DOHH2 (cell line): ENCODE measurements at regions not wholly inside any gene's neighbourhood (a gene's known extent, or its start where the extent isn't known, plus 50 kb on each side); places are given as distances from the start of the nearest gene placed in this dataset.

Experiments used
- EZH2phosphoT487 ChIP-seq: fragments of 200-600 bp; sonication (generic); IDR thresholded peaks from 2 replicates; pipeline ENCODE4 v1.6.1; 2017; ENCODE audit warnings: borderline replicate concordance, mild to moderate bottlenecking, antibody characterized with exemption, low read length, moderate library complexity, mixed read lengths
- TF ChIP-seq, protein P1 (sequence below): fragments of 200-600 bp; sonication (generic); IDR thresholded peaks from one replicate; pipeline ENCODE4 v1.5.1; 2014; ENCODE audit warnings: antibody characterized with exemption, mild to moderate bottlenecking, low read depth, low read length; ENCODE audit not compliant: poor library complexity, severe bottlenecking

DNA sequence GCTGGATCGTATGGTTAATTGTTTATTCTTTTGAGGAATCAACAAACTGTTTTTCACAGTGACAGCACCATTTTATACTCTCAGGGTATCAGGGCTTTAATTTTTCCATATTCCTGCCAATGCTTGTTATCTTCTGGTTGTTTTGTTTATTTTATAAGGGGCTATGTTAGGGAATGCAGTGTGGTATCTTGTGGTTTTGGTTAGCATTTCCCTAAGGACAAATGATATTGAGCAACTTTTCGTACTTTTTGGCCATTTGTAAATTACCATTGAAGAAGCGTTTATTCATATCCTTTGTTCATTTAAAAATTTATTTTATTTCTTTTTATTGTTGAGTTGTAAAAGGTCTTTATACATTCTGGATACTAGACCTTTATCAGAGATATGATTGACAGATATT lies 322.0 kb upstream of the SALL1 start:
- TF ChIP-seq, protein P1, sequence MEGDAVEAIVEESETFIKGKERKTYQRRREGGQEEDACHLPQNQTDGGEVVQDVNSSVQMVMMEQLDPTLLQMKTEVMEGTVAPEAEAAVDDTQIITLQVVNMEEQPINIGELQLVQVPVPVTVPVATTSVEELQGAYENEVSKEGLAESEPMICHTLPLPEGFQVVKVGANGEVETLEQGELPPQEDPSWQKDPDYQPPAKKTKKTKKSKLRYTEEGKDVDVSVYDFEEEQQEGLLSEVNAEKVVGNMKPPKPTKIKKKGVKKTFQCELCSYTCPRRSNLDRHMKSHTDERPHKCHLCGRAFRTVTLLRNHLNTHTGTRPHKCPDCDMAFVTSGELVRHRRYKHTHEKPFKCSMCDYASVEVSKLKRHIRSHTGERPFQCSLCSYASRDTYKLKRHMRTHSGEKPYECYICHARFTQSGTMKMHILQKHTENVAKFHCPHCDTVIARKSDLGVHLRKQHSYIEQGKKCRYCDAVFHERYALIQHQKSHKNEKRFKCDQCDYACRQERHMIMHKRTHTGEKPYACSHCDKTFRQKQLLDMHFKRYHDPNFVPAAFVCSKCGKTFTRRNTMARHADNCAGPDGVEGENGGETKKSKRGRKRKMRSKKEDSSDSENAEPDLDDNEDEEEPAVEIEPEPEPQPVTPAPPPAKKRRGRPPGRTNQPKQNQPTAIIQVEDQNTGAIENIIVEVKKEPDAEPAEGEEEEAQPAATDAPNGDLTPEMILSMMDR = no peak
- no peak for TF ChIP-seq EZH2phosphoT487
